ENCODE measurements at regions not wholly inside any gene's neighbourhood (a gene's known extent, or its start where the extent isn't known, plus 50 kb on each side); places are given as distances from the start of the nearest gene placed in this dataset.

- TF ChIP-seq ZHX2 (IDR thresholded peaks at IDR 0.05; ENCODE audit: low read depth) (no peak), ZHX2 (CRISPR knock-in tag; IDR thresholded peaks at IDR 0.05; ENCODE audit: borderline replicate concordance) (no peak), ZNF678 (CRISPR knock-in tag; IDR thresholded peaks at IDR 0.05) (no peak), ARID2 (CRISPR knock-in tag; IDR thresholded peaks at IDR 0.05; ENCODE audit: borderline replicate concordance) (no peak), ERF (CRISPR knock-in tag; IDR thresholded peaks at IDR 0.05) (no peak)
These were observed 92.4 kb upstream of the LDAH start (continued) for GRCh38 chr2:20915271-20915670.

- intact Hi-C loops (cut with micrococcal nuclease; ENCODE audit: unreplicated experiment) (loop anchor here (5.0 kb wide), 1 partner anchor 48 kb away; no protein-coding TSS in a partner anchor), in situ Hi-C loops (cut with HindIII; ENCODE audit: extremely low pct_ligation_motif_present, low pct_unique_long_range_greater_than_20kb) (no loop called here)
- no TSS peak for BruUV-seq (replicated peaks)
- no peak for TF ChIP-seq ELF3 (CRISPR knock-in tag; IDR thresholded peaks at IDR 0.05)
- TF ChIP-seq MNT (IDR thresholded peaks at IDR 0.05) = peak; percentile 94
- no peak for TF ChIP-seq ETV6 (CRISPR knock-in tag; conservative IDR thresholded peaks at IDR 0.05)
- no peak overlapping the region for H3K4me3 ChIP-seq (replicated peaks in 1 of 3; ENCODE audit: insufficient read depth in 1 of 3, low read depth in 2 of 3, low read length in 3 of 3)
- no peaks in the 10 kb centered on the region for H3K9me3 ChIP-seq (ENCODE audit: low read length)
- H3K4me2 ChIP-seq (ENCODE audit: low read depth, low read length) = no peak overlapping the region
- H3K9ac ChIP-seq (ENCODE audit: insufficient read depth, low read depth, low read length) = no peak overlapping the region
- FAIRE-seq (no peak), DNase-seq (ENCODE audit: low spot score) (no peak), ATAC-seq (no peak)
- H3K79me2 ChIP-seq (ENCODE audit: insufficient read depth, low read length) = no peaks in the 10 kb centered on the region
- ChIA-PET CTCF (ENCODE audit: low intra/inter-chr PET ratio, low total read pairs) (no interaction called here), POLR2A (no interaction called here)
- no peaks in the 10 kb centered on the region for H3K36me3 ChIP-seq (replicated peaks in 1 of 2; ENCODE audit: control insufficient read depth in 1 of 2, insufficient read depth in 2 of 2, low read length in 2 of 2)
- H4K20me1 ChIP-seq (ENCODE audit: insufficient read depth, low read length) = no peaks in the 10 kb centered on the region
- WGBS (ENCODE audit: low lambda C conversion rate) = 58% methylated on average over 5 of the region's 5 CpGs
- H3K27me3 ChIP-seq (ENCODE audit: control insufficient read depth in 1 of 2, insufficient read depth in 2 of 2, low read length in 2 of 2) = peaks cover 0 to 17% of the 10 kb centered on the region in 2 experiments; a peak in 4 of 5 replicates
- H2AFZ ChIP-seq (ENCODE audit: low read length) = no peak overlapping the region
- no peak overlapping the region for H3K27ac ChIP-seq (ENCODE audit: extremely low read length, insufficient read depth, low read length)
- H3K4me1 ChIP-seq (ENCODE audit: insufficient read depth, low read length) = peaks cover 14% of the 10 kb centered on the region
These were observed 91.9 kb upstream of the LDAH start for GRCh38 chr2:20914771-20915170.

All from HepG2 (cell line).